Fibroblast of the aortic adventitia (primary cell): ENCODE measurements at regions not wholly inside any gene's neighbourhood (a gene's known extent, or its start where the extent isn't known, plus 50 kb on each side); places are given as distances from the start of the nearest gene placed in this dataset.
A peak's percentile ranks its signal among the peaks of the same experiment; 100 is the strongest.
"Not testable (repeated sequence)": the region's sequence is repeated elsewhere in the genome, so short reads cannot be mapped to it uniquely, and the experiment has no call there.

Experiments used
- DNase-seq: peaks from one replicate; pipeline ENCODE4 v3.0.0-alpha.2; 2010; ENCODE audit warnings: low read depth
- H3K4me3 ChIP-seq: 2 replicates; pipeline ENCODE4 v1.5.1; 2011; ENCODE audit warnings: low read depth, mild to moderate bottlenecking, control low read depth, low read length, moderate library complexity
- CTCF ChIP-seq: IDR thresholded peaks from 2 replicates; pipeline ENCODE4 v1.5.1; 2011; ENCODE audit warnings: mild to moderate bottlenecking, low read length, control low read depth, inconsistent platforms; ENCODE audit not compliant: insufficient read depth

DNA sequence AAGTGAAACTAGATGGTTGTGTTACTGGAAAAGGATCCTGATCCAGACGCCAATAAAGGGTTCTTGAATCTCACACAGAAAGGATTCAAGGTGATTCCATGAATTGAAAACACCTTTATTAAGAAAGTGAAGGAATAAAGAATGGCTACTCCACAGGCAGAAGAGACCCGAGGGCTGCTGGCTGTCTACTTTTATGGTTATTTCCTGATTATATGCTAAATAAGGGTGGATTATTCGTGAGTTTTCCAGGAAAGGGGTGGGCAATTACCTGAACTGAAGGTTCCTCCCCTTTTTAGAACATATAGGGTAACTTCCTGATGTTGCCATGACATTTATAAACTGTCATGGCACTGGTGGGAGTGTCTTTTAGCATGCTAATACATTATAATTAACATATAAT, 50.9 kb upstream of the WARS2 start:
- no peak overlapping the region for H3K4me3 ChIP-seq
- TF ChIP-seq CTCF = no peak
- no peak for DNase-seq

- TF ChIP-seq CTCF = no peak
- DNase-seq = no peak
- no peak overlapping the region for H3K4me3 ChIP-seq
Measured at GRCh38 chr1:119204197-119204960, 63.9 kb upstream of the WARS2 start.

DNA sequence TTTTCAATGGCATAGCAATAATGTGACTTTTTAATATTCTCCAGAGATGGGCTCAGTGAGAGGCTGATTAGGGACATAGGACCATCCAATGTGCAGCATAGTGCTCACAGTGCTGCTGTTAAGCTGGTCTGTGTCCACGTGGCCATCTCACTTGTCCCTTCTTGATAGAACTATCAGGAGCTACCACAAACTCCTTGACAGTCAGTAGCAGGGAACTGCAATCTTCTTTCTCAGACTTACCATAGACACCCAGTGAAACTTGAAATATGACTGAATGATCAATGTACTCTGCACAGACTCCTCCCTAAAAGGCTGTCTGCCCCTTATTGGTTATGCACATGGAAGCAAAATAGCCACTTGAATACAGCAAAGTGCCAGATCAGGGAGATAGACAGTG, 64.5 kb upstream of the WARS2 start:
- TF ChIP-seq CTCF = no peak
- no peak for DNase-seq
- no peak overlapping the region for H3K4me3 ChIP-seq

DNA sequence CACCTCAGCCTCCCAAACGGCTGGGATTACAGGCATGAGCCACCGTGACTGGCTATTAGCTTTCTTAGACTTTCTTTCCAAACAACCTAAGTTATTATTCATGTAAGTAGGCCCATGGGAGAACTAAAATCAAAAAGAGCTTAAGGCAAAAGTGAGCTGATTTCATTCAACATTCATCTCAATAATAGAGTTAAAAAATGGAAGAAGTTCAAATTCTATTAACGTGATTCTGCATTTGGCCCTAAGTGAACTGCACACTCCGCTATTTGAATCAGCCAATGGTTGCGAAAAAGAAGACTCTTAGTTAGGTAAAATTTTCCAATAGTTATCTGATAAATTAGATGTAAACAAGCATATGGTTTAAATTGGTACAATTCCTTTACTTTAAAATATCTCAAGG, 68.6 kb upstream of the WARS2 start:
- DNase-seq = no peak
- no peak overlapping the region for H3K4me3 ChIP-seq
- TF ChIP-seq CTCF = no peak

DNA sequence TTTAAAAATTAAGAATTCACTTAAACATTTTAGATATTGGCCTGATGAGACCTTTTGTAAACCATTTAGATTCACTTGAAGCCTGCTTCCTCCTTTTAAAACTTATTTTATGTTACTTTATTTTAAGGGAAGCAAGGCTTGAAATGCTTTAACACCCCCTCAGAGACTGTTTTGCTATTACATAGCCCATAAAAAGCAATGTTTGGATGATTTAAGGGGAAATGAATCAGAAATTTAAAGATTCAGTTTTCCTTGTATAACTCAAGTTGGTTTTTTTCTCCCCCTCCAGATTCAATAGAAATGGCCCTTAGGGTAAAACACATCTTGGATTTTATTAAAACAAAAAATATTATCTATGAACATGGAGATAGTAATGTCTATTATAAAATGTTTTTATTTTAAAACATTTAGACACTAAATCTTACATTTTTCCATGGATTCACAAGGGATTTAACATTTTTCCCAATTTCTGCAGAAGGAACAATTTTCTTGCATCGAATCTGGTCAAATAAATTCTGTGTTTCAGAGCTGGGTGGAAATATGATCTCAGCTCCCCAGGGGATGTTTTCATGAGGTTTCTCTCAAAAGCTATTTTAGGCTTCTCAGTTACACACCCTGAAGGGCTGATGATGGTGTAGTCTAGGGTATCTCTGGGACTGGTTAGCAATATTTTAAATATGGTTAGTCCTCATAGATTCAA, 69.3 kb upstream of the WARS2 start:
- DNase-seq = peak; percentile 20
- TF ChIP-seq CTCF = no peak
- no peak overlapping the region for H3K4me3 ChIP-seq

GRCh38 chr1:119210296-119210649, 69.8 kb upstream of the WARS2 start:
- no peak for DNase-seq
- no peak for TF ChIP-seq CTCF
- H3K4me3 ChIP-seq = no peak overlapping the region

DNA sequence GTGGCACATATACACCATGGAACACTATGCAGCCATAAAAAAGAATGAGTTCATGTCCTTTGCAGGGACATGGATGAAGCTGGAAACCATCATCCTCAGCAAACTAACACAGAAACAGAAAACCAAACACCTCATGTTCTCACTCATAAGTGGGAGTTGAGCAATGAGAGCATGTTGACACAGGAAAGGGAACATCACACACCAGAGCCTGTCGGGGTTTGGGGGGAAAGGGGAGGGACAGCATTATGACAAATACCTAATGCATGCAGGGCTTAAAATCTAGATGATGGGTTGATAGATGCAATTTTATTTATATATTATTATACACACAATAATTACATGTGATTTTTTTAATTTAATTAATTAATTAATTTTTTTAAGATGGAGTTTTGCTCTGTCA, 72.8 kb upstream of the WARS2 start:
- not testable (repeated sequence) for DNase-seq, H3K4me3 ChIP-seq

DNA sequence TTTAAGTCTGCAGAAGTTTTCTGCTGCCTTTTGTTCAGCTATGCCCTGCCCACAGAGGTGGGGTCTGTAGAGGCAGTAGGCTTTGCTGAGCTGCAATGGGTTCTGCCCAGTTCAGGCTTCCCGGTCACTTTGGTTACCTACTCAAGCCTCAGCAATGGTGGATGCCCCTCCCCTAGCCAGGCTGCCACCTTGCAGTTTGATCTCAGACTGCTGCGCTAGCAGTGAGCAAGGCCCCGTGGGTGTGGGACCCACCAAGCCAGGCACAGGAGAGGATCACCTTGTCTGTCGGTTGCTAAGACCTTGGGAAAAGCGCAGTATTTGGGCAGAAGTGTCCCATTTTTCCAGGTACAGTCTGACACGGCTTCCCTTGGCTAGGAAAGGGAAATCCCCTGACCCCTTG, 74.5 kb upstream of the WARS2 start:
- not testable (repeated sequence) for H3K4me3 ChIP-seq

More for the DNA sequence above, 74.5 kb upstream of the WARS2 start:
- DNase-seq = not testable (repeated sequence)
